ENCODE measurements at regions not wholly inside any gene's neighbourhood (a gene's known extent, or its start where the extent isn't known, plus 50 kb on each side); places are given as distances from the start of the nearest gene placed in this dataset.

DNA sequence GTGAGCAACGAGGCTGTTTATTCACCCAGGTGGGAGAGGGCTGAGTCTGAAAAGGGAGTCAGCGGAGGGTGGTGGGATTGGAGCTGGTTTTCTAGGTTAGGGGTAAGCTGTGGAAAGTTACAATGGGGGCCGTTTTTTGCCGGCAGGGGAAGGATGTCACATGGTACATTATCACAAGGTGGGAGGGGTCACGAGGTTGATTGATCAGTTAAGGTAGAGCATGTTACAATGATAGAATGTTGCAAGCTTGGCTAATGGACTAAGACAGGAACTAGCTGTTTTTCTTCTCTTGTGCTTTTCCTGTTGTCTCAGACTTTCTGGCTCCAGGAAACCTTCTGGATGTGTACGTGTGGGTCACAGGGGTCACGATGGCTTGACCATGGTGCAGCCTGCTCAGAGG is 536.3 kb upstream of the HTR2C start:
- Histone ChIP-seq H3K18ac (ENCODE audit: extremely low read depth, low read length) (peak overlapping the region; percentile 60; the same call in 1 of the 2 replicates), H3K4me3 (ENCODE audit: extremely low read depth in 1 of 4, insufficient read depth in 2 of 4, low read depth in 3 of 4, low read length in 4 of 4) (peak overlapping the region in 2 of 4 experiments; percentile 4 to 45; a peak in 3 of 8 replicates), H3K4me2 (ENCODE audit: insufficient read depth in 1 of 2, low read depth in 2 of 2, low read length in 2 of 2) (peak overlapping the region; percentile 53 to 75), H4K20me1 (replicated peaks in 1 of 2; ENCODE audit: control insufficient read depth in 1 of 2, insufficient read depth in 2 of 2, low read length in 2 of 2) (peaks cover 0 to 2% of the 10 kb centered on the region in 2 experiments), H2AK5ac (ENCODE audit: low read depth, low read length) (no peak overlapping the region), H4K91ac (replicated peaks; ENCODE audit: insufficient read length, low read length) (no peak overlapping the region), H2BK20ac (ENCODE audit: low read length) (no peak overlapping the region), H3K9me3 (ENCODE audit: insufficient read depth in 2 of 2, low read depth in 1 of 2, low read length in 1 of 2) (no peaks in the 10 kb centered on the region), H3K79me1 (ENCODE audit: low read depth, low read length) (no peaks in the 10 kb centered on the region), H3K4me1 (replicated peaks in 1 of 4; ENCODE audit: control insufficient read depth in 3 of 4, insufficient read depth in 4 of 4, low read length in 3 of 4) (peaks cover 0 to 9% (median 4%) of the 10 kb centered on the region in 4 experiments; a peak in 4 of 7 replicates), H3K14ac (ENCODE audit: insufficient read length) (no peak overlapping the region), H2BK15ac (ENCODE audit: low read length) (no peak overlapping the region), H3K56ac (replicated peaks; ENCODE audit: insufficient read length, low read depth, low read length) (no peak overlapping the region), H4K8ac (ENCODE audit: extremely low read depth, insufficient read depth, low read length) (no peak overlapping the region), H2BK5ac (ENCODE audit: low read depth, low read length) (0 out of 2 replicates have a peak overlapping the region, but pooled peaks have one; percentile 44), H3K4ac (replicated peaks; ENCODE audit: insufficient read length, low read depth, low read length) (no peak overlapping the region), H4K5ac (ENCODE audit: insufficient read length, low read depth, low read length) (no peak overlapping the region), H2BK12ac (ENCODE audit: low read depth, low read length) (no peak overlapping the region), H3K27me3 (replicated peaks in 1 of 4; ENCODE audit: control insufficient read depth in 3 of 4, extremely low read depth in 1 of 4, insufficient read depth in 3 of 4, low read length in 3 of 4) (no peaks in the 10 kb centered on the region), H3K23me2 (ENCODE audit: low read depth, low read length) (no peaks in the 10 kb centered on the region), H3K27ac (ENCODE audit: low read depth, low read length) (no peak overlapping the region), H3K79me2 (ENCODE audit: control insufficient read depth in 1 of 2, insufficient read depth in 2 of 2, low read length in 2 of 2) (peaks cover 0 to 48% of the 10 kb centered on the region in 2 experiments; a peak in 3 of 4 replicates), H2BK120ac (replicated peaks; ENCODE audit: low read depth, low read length) (no peak overlapping the region), H3K9ac (replicated peaks in 1 of 4; ENCODE audit: extremely low read depth in 1 of 4, low read depth in 3 of 4, low read length in 3 of 4) (peak overlapping the region in 1 of 4 experiments; percentile 11; a peak in 1 of 7 replicates), H3K23ac (ENCODE audit: insufficient read length) (no peak overlapping the region), H2AFZ (ENCODE audit: low read length) (no peak overlapping the region), H3K36me3 (ENCODE audit: control insufficient read depth in 2 of 4, insufficient read depth in 4 of 4, low read length in 3 of 4) (peaks cover 0 to 62% (median 7%) of the 10 kb centered on the region in 4 experiments; a peak in 5 of 8 replicates)
- FAIRE-seq (peak; percentile 73), DNase-seq (ENCODE audit: low read depth in 1 of 2, low spot score in 2 of 2) (no peak)
- ChIA-PET CTCF (ENCODE audit: partially characterized antibody) (interaction anchor here (0.6 kb wide), 1 partner anchor 179 kb away, joined by 3 read pairs; no protein-coding TSS in a partner anchor), POLR2A (ENCODE audit: partially characterized antibody) (interaction anchor here (0.6 to 5.2 kb wide), 7 partner anchors 10 to 112 kb away, joined by 3 to 32 read pairs (median 5); no protein-coding TSS in a partner anchor)
- TF ChIP-seq POLR2AphosphoS5 (IDR thresholded peaks at IDR 0.05; ENCODE audit: low read depth, low read length) (peak; percentile 94), CREB1 (IDR thresholded peaks at IDR 0.05) (no peak), POLR2A (IDR thresholded peaks at IDR 0.05; ENCODE audit: control extremely low read depth in 1 of 2, low read depth in 2 of 2, low read length in 2 of 2) (peak; percentile 68 to 84), CBX8 (IDR thresholded peaks at IDR 0.05; ENCODE audit: borderline replicate concordance, low read depth, low read length) (no peak), SIRT6 (IDR thresholded peaks at IDR 0.05; ENCODE audit: low read length) (peak; percentile 27)
- WGBS, 2 experiments (ENCODE audit: extremely low coverage in 1 of 2, insufficient coverage in 1 of 2, insufficient read length in 1 of 2, insufficient replicate concordance in 2 of 2, low coverage in 1 of 2, low lambda C conversion rate in 2 of 2, missing lambda C conversion rate in 1 of 2), result 66% methylated on average over 6 of the region's 7 CpGs; no CpG with 5 or more reads in 1 of the 2 experiments
